ENCODE measurements at regions not wholly inside any gene's neighbourhood (a gene's known extent, or its start where the extent isn't known, plus 50 kb on each side); places are given as distances from the start of the nearest gene placed in this dataset.

DNA sequence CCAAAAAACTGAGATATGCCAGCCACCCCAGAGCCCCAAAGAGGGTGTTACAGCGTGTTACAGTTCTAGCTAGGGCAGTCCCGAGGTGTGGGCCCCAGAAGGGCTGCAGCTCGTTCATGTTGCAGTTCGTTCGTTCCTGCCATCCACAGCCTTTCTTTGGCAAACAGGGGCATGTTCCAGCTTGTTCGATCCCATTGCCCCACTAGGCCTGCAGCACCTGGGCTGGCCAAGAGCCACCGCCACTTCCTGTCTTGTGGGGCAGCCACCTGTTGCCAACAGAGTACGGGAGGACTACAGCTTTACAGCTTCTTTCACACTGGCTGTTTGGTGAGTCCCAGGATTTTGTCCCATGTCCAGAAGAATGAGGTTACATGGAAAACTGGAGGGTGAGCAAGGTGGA lies 198.1 kb downstream of the MMUT start:
- 74 to 89% methylated on average over 6 to 8 of the region's 8 CpGs for WGBS, 2 donors
- Histone ChIP-seq H3K36me3 (ENCODE audit: low read depth, missing control alignments) (no peaks in the 10 kb centered on the region), H3K27me3 (no peaks in the 10 kb centered on the region), H3K4me3 (no peak overlapping the region), H3K27ac (no peak overlapping the region), H3K4me1 (no peaks in the 10 kb centered on the region), H3K9me3 (no peaks in the 10 kb centered on the region)
- no peak for DNase-seq
- intact Hi-C loops (cut with DNase I; ENCODE audit: low total_unique reads) = no loop called here
- no peak for TF ChIP-seq POLR2A (IDR thresholded peaks at IDR 0.05)
- TF ChIP-seq, protein P1, sequence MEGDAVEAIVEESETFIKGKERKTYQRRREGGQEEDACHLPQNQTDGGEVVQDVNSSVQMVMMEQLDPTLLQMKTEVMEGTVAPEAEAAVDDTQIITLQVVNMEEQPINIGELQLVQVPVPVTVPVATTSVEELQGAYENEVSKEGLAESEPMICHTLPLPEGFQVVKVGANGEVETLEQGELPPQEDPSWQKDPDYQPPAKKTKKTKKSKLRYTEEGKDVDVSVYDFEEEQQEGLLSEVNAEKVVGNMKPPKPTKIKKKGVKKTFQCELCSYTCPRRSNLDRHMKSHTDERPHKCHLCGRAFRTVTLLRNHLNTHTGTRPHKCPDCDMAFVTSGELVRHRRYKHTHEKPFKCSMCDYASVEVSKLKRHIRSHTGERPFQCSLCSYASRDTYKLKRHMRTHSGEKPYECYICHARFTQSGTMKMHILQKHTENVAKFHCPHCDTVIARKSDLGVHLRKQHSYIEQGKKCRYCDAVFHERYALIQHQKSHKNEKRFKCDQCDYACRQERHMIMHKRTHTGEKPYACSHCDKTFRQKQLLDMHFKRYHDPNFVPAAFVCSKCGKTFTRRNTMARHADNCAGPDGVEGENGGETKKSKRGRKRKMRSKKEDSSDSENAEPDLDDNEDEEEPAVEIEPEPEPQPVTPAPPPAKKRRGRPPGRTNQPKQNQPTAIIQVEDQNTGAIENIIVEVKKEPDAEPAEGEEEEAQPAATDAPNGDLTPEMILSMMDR (IDR thresholded peaks at IDR 0.05) = no peak

DNA sequence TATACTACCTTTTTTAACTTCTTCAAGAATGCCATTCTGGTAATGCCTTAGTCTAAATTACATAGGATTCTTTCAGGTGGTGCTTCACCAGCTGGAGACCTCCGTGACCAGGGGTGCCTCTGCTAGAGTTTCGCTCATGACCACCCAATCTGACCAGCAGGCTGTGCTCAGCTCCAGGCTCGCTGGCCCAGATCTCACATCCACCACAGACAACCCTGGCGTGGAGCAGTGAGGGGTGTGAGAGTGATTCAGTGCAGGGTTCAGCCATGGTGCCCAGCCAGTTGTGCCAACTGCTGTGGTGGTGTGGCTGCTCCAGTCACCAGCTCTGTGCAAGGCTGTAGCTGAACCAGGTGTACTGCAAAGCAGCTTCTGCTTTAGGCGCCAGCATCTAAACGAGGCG lies 198.6 kb downstream of the MMUT start:
- Histone ChIP-seq H3K27me3 (no peaks in the 10 kb centered on the region), H3K27ac (no peak overlapping the region), H3K36me3 (ENCODE audit: low read depth, missing control alignments) (no peaks in the 10 kb centered on the region), H3K4me1 (no peaks in the 10 kb centered on the region), H3K4me3 (no peak overlapping the region), H3K9me3 (no peaks in the 10 kb centered on the region)
- no peak for DNase-seq
- WGBS, 2 donors = 86 to 89% methylated on average over 4 to 6 of the region's 7 CpGs
- TF ChIP-seq, protein P1 (IDR thresholded peaks at IDR 0.05) = no peak
- no peak for TF ChIP-seq POLR2A (IDR thresholded peaks at IDR 0.05)
- intact Hi-C loops (cut with DNase I; ENCODE audit: low total_unique reads) = no loop called here

DNA sequence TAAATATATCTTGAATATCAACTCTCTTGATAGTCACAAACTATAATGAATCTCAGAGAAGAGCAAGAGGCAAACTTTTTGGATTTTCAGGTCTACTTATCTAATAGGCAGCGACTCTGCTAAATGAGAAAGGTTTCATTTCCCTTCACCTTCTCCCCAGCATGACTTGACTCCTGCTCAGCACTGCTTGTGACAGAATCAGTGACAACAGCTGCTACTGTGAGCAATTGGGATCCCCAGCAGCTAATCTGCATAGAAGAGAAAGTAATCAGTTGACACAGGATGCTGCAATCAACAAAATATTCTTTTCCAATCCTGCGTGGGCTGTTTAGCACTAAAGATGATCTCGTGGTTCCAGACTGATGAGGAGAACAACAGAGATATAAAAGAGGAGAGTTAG lies 205.5 kb downstream of the MMUT start:
- H3K4me1 ChIP-seq = no peaks in the 10 kb centered on the region
- no peaks in the 10 kb centered on the region for H3K36me3 ChIP-seq (ENCODE audit: low read depth, missing control alignments)
- no peak for DNase-seq
- no peak overlapping the region for H3K4me3 ChIP-seq
- H3K9me3 ChIP-seq = no peaks in the 10 kb centered on the region
- TF ChIP-seq POLR2A (IDR thresholded peaks at IDR 0.05) = no peak
- TF ChIP-seq, protein P1 (IDR thresholded peaks at IDR 0.05) = no peak
- 38 to 45% methylated on average over 3 of the region's 3 CpGs for WGBS, 2 donors
- H3K27me3 ChIP-seq = no peaks in the 10 kb centered on the region
- H3K27ac ChIP-seq = no peak overlapping the region
- intact Hi-C loops (cut with DNase I; ENCODE audit: low total_unique reads) = no loop called here

DNA sequence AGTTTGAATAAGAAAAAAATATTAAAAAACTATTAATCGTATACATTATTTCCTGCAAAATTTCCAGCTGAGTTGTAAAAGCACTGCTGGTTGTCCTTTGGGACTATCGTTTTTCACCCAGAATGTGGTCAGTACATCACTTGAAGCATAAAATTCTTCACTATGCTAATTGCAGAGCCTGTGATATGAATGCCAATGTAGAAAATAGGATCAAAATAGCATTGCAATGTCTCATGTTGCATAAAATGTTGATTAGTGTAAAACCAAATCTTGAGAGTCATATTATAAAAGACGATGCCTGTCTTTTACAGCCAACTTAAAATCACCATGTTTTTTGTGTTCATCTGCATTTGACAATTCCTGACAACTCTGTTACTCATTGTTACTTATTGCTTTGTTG lies 207.7 kb downstream of the MMUT start:
- intact Hi-C loops (cut with DNase I; ENCODE audit: low total_unique reads) = no loop called here
- no peaks in the 10 kb centered on the region for H3K9me3 ChIP-seq
- TF ChIP-seq, protein P1 (IDR thresholded peaks at IDR 0.05) = no peak
- no peak for TF ChIP-seq POLR2A (IDR thresholded peaks at IDR 0.05)
- H3K4me1 ChIP-seq = no peaks in the 10 kb centered on the region
- no peaks in the 10 kb centered on the region for H3K27me3 ChIP-seq
- no peak for DNase-seq
- H3K4me3 ChIP-seq = no peak overlapping the region
- H3K27ac ChIP-seq = no peak overlapping the region
- H3K36me3 ChIP-seq (ENCODE audit: low read depth, missing control alignments) = no peaks in the 10 kb centered on the region
- WGBS, 2 donors = 84 to 85% methylated on average over 3 of the region's 3 CpGs

DNA sequence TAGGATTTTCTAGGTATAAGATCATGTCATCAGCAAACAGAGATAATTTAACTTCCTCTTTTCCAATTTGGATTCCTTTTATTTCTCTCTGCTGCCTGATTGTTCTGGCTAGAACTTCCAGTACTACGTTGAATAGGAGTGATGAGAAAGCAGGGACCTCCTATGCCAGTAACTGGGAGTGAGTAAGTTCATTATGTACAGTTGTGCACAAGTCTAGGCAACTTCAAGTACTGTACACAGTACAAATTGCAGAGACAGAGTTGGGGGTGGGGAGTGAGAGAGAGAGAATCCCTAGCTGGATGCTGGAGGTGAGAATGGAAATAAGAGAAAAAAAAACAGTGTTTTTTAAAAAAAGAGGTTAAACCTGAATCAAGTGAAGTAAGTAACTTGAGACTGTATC lies 210.2 kb downstream of the MMUT start:
- no peak for DNase-seq
- Histone ChIP-seq H3K9me3 (no peaks in the 10 kb centered on the region), H3K27ac (no peak overlapping the region), H3K4me1 (no peaks in the 10 kb centered on the region), H3K36me3 (ENCODE audit: low read depth, missing control alignments) (no peaks in the 10 kb centered on the region), H3K27me3 (no peaks in the 10 kb centered on the region), H3K4me3 (no peak overlapping the region)
- 29 to 50% methylated on average over 1 of the region's 1 CpG for WGBS, 2 donors
- intact Hi-C loops (cut with DNase I; ENCODE audit: low total_unique reads) = no loop called here
- TF ChIP-seq, protein P1 (IDR thresholded peaks at IDR 0.05) = no peak
- no peak for TF ChIP-seq POLR2A (IDR thresholded peaks at IDR 0.05)

Measured in testis (tissue), 2 donors.